RWPE1 (cell line): ENCODE measurements at regions not wholly inside any gene's neighbourhood (a gene's known extent, or its start where the extent isn't known, plus 50 kb on each side); places are given as distances from the start of the nearest gene placed in this dataset.

Source experiments
- CTCF ChIA-PET: fragments of 350-600 bp; sonication (Branson Sonifier 250); formaldehyde crosslinking; extraction: SDS; loops from one replicate; lab custom pipeline; 2021; lab: Yijun Ruan, JAX
- POLR2A ChIA-PET: fragments of 400-600 bp; formaldehyde crosslinking; extraction: SDS; loops from one replicate; lab custom pipeline; 2020; ENCODE audit warnings: antibody characterized with exemption; ENCODE audit not compliant: low non-redundant PET; lab: Yijun Ruan, JAX
- DNase-seq: peaks from one replicate; pipeline ENCODE4 v3.0.0; 2012; ENCODE audit warnings: low spot score
- H3K27ac ChIP-seq: fragments of 450-650 bp; 2 replicates; pipeline ENCODE4 v1.5.1; 2017
- CTCF ChIP-seq: fragments of 450-650 bp; conservative IDR thresholded peaks from 2 replicates; pipeline ENCODE4 v1.5.1; 2017; ENCODE audit warnings: low read depth, mild to moderate bottlenecking

- DNase-seq: peak; percentile 81
- no peak for TF ChIP-seq CTCF
- POLR2A ChIA-PET: no interaction called here
- peak overlapping the region; percentile 41 for H3K27ac ChIP-seq
- CTCF ChIA-PET: no interaction called here
Observed at GRCh38 chr11:11220786-11221185, 132.3 kb downstream of the CSNK2A3 start.

GRCh38 chr11:11218629-11218986 lies 134.4 kb downstream of the CSNK2A3 start:
- no peak for DNase-seq
- H3K27ac ChIP-seq: no peak overlapping the region
- TF ChIP-seq CTCF: no peak
- CTCF ChIA-PET: interaction anchor here (0.8 kb wide), 1 partner anchor 273 kb away, joined by 3 read pairs; no protein-coding TSS in a partner anchor
- POLR2A ChIA-PET: no interaction called here

GRCh38 chr11:11217929-11218628 lies 135.0 kb downstream of the CSNK2A3 start:
- TF ChIP-seq CTCF: no peak
- CTCF ChIA-PET: no interaction called here
- DNase-seq: no peak
- POLR2A ChIA-PET: no interaction called here
- no peak overlapping the region for H3K27ac ChIP-seq

- TF ChIP-seq CTCF: no peak
- no peak for DNase-seq
- ChIA-PET POLR2A (no interaction called here), CTCF (no interaction called here)
- no peak overlapping the region for H3K27ac ChIP-seq
Observed at GRCh38 chr11:11217289-11217928, 135.6 kb downstream of the CSNK2A3 start.

- ChIA-PET CTCF (interaction anchor here (0.5 kb wide), 1 partner anchor 11 kb away, joined by 3 read pairs; no protein-coding TSS in a partner anchor), POLR2A (no interaction called here)
- no peak for DNase-seq
- H3K27ac ChIP-seq: no peak overlapping the region
- TF ChIP-seq CTCF: no peak
Observed at GRCh38 chr11:11215944-11216343, 137.1 kb downstream of the CSNK2A3 start.

GRCh38 chr11:11215058-11215815 lies 137.8 kb downstream of the CSNK2A3 start:
- ChIA-PET POLR2A (no interaction called here), CTCF (no interaction called here)
- DNase-seq: no peak
- no peak for TF ChIP-seq CTCF
- no peak overlapping the region for H3K27ac ChIP-seq
